ENCODE measurements at regions not wholly inside any gene's neighbourhood (a gene's known extent, or its start where the extent isn't known, plus 50 kb on each side); places are given as distances from the start of the nearest gene placed in this dataset.

- no peak for DNase-seq (ENCODE audit: low spot score)
- H3K27ac ChIP-seq, result no peak overlapping the region
- no peaks in the 10 kb centered on the region for H3K36me3 ChIP-seq
- no peak overlapping the region for H3K4me3 ChIP-seq
- H3K27me3 ChIP-seq (replicated peaks; ENCODE audit: insufficient read depth), result no peaks in the 10 kb centered on the region
- H3K9me3 ChIP-seq, result no peaks in the 10 kb centered on the region
- no peak for TF ChIP-seq CTCF (IDR thresholded peaks at IDR 0.05)
- no peaks in the 10 kb centered on the region for H3K4me1 ChIP-seq (ENCODE audit: control insufficient read depth in 1 of 2, low read depth in 2 of 2)
- no peak for ATAC-seq (ENCODE audit: insufficient number of reproducible peaks, low FRiP score, low read depth)
Observed at GRCh38 chr3:164498917-164499316, 579.4 kb downstream of the SI start.

- Histone ChIP-seq H3K4me3 (no peak overlapping the region), H3K9me3 (no peaks in the 10 kb centered on the region), H3K4me1 (ENCODE audit: control insufficient read depth in 1 of 2, low read depth in 2 of 2) (no peaks in the 10 kb centered on the region), H3K36me3 (no peaks in the 10 kb centered on the region), H3K27me3 (replicated peaks; ENCODE audit: insufficient read depth) (no peaks in the 10 kb centered on the region), H3K27ac (no peak overlapping the region)
- ATAC-seq (ENCODE audit: insufficient number of reproducible peaks, low FRiP score, low read depth) (no peak), DNase-seq (ENCODE audit: low spot score) (no peak)
- TF ChIP-seq CTCF (IDR thresholded peaks at IDR 0.05), result no peak
Observed at GRCh38 chr3:164488893-164489292, 589.4 kb downstream of the SI start.

- no peaks in the 10 kb centered on the region for H3K4me1 ChIP-seq (ENCODE audit: control insufficient read depth in 1 of 2, low read depth in 2 of 2)
- no peaks in the 10 kb centered on the region for H3K9me3 ChIP-seq
- DNase-seq (ENCODE audit: low spot score), result no peak
- TF ChIP-seq CTCF (IDR thresholded peaks at IDR 0.05), result no peak
- ATAC-seq (ENCODE audit: insufficient number of reproducible peaks, low FRiP score, low read depth), result no peak
- no peaks in the 10 kb centered on the region for H3K36me3 ChIP-seq
- no peak overlapping the region for H3K4me3 ChIP-seq
- H3K27ac ChIP-seq, result no peak overlapping the region
- H3K27me3 ChIP-seq (replicated peaks; ENCODE audit: insufficient read depth), result no peaks in the 10 kb centered on the region
Observed at GRCh38 chr3:164486150-164486549, 592.1 kb downstream of the SI start.

GRCh38 chr3:164479978-164480377, 598.3 kb downstream of the SI start:
- Histone ChIP-seq H3K36me3 (no peaks in the 10 kb centered on the region), H3K4me3 (no peak overlapping the region), H3K27ac (no peak overlapping the region), H3K27me3 (replicated peaks; ENCODE audit: insufficient read depth) (no peaks in the 10 kb centered on the region), H3K9me3 (no peaks in the 10 kb centered on the region), H3K4me1 (ENCODE audit: control insufficient read depth in 1 of 2, low read depth in 2 of 2) (no peaks in the 10 kb centered on the region)
- DNase-seq (ENCODE audit: low spot score) (no peak), ATAC-seq (ENCODE audit: insufficient number of reproducible peaks, low FRiP score, low read depth) (no peak)
- TF ChIP-seq CTCF (IDR thresholded peaks at IDR 0.05), result no peak

- no peak overlapping the region for H3K4me3 ChIP-seq
- H3K9me3 ChIP-seq, result no peaks in the 10 kb centered on the region
- no peak overlapping the region for H3K27ac ChIP-seq
- DNase-seq (ENCODE audit: low spot score), result no peak
- no peak for ATAC-seq (ENCODE audit: insufficient number of reproducible peaks, low FRiP score, low read depth)
- H3K4me1 ChIP-seq (ENCODE audit: control insufficient read depth in 1 of 2, low read depth in 2 of 2), result no peaks in the 10 kb centered on the region
- H3K36me3 ChIP-seq, result no peaks in the 10 kb centered on the region
- TF ChIP-seq CTCF (IDR thresholded peaks at IDR 0.05), result no peak
- no peaks in the 10 kb centered on the region for H3K27me3 ChIP-seq (replicated peaks; ENCODE audit: insufficient read depth)
Observed at GRCh38 chr3:164479406-164479805, 598.9 kb downstream of the SI start.

All from thoracic aorta (tissue), 2 donors.